ENCODE measurements at regions not wholly inside any gene's neighbourhood (a gene's known extent, or its start where the extent isn't known, plus 50 kb on each side); places are given as distances from the start of the nearest gene placed in this dataset.
A peak's percentile ranks its signal among the peaks of the same experiment; 100 is the strongest.

DNA sequence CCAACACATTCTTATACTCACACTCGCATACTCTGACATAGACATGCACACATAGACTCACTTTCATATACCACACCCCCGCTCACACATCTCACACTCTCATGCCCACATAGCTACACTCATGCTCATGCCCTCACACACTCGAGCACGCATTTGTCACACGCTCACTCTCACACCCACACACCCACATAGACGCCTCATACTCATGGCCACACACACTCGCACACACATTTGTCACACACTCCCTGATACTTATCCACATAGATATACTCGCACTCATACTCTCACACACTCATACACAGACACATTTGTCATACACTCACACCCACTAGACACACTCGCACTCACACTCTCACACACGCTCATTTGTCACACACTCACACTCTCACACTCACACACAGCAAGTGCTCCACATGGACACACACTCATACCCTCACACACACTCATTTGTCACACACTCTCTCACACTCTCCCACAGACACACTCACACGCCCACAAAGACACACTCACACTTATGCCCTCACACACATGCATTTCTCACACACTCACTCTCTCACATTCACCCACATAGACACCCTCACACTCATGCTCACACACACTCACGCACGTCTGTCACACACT, 50.9 kb downstream of the TNP1 start:
- DNase-seq (ENCODE audit: low spot score) = no peak

DNA sequence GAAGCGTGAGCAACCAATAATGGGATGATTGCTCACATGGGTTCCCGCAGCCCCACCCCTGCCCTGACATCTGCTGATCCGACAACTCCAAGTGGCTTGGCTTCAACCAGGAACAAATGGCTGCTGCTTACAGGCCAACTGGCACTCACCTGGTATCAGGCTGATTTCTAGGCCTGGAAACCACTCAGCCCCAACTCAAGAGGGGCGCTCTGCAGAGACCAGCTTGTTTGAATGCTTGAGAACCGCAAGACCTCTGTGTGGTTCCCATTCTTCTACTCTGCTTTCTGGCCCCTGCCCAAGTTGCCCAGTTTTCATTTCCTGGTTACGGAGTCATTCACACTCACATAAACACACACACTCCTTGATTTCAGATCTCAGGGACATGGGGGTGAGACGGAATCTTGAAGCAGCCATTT, 52.0 kb downstream of the TNP1 start:
- no peak for DNase-seq (ENCODE audit: low spot score)

DNA sequence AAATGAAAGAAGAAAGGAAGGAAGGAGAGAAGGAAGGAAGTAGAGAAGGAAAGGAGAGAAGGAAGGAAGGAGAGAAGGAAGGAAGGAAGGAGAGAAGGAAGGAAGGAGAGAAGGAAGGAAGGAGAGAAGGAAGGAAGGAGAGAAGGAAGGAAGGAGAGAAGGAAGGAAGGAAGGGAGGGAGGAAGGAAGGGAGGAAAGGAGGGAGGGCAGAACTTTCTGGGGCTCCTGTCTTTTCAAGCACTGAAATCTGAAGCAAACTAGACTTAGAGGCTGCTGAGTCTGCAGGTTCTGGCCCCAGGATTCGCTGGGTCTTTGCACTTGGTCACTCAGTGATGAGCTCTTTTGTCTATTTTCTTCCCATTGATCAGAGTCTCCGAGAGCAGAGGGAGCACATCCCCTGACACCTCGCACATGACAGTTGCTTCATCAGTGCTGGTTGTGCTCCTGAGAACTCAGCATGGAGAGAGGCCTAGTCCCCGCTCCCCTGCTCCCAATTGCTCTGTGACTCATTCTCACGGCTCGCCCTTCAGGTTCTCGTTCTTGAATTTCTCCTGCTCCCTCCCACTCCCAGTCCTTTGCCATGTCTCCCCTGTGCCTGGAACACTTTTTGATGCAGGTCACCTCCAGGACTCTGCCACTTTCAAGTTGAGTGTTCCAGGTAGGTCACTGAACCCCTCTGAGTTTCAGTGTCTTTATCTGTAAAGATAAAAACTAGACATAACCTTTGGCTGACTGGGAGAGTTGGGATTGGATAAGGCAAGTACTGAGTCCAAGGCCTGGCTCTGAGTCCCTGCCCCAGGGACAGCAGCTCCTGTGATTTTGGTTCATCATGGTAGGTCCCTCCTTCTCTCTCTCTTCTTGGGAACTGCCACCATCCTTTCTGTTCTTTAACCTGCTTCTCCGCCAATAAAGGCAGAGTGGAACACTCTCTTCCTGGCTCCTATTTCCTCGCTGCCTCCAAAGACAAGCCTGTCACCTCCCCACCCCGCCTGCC, 55.2 kb downstream of the TNP1 start:
- no peak for DNase-seq (ENCODE audit: low spot score)

DNA sequence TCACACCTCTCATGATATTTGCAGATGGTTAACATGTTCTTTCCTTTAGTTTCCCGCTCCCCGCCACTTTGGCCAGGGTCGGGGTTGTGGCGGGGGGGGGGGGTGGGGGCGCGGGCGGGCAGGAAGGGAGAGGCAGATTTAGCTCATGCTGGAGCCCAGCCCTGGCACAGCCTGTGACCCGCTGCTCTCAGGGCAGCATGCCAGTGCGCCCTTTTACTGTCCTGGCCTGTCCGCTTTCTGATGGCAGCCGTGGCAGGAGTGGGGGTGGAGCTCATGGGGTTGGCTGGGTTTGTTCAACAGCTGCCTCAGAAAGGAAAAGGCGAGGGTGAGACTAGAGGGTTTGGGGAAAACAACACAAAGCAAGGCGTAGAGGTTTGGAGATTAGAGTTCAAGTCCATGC, 56.1 kb downstream of the TNP1 start:
- no peak for DNase-seq (ENCODE audit: low spot score)

DNA sequence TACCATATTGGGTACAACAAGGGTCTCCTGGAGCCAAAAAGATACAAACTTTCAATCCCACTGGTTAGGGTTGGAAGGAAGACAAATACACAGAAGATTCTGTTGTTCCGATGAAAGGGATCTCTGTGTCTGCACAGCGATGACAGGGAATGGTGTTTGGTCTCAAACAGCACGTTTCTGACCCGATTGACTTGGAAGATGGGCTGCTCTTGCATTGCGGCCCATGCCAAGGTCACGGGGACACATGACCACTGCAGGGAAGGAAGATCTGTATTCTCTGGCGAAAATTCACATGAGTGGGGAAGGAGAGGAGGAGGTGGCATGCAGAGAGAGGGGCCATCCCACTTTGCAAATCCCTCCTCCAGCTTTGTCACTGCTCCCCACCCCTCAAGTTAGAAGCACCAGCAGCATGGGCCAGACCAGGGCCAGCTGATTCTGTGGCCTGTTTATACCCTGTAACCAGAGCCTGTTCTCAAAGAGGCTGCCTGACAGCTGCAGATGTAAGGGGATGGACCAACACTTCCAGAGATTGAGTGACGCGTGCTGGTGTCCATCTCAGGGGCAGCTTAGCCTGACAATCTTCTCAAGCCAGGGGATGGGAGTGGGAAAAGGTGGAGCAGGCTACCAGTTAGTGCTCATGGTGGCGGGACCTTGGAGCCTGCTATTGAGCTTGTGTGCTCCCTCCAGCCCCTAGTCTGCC, 57.2 kb downstream of the TNP1 start:
- no peak for DNase-seq (ENCODE audit: low spot score)

DNA sequence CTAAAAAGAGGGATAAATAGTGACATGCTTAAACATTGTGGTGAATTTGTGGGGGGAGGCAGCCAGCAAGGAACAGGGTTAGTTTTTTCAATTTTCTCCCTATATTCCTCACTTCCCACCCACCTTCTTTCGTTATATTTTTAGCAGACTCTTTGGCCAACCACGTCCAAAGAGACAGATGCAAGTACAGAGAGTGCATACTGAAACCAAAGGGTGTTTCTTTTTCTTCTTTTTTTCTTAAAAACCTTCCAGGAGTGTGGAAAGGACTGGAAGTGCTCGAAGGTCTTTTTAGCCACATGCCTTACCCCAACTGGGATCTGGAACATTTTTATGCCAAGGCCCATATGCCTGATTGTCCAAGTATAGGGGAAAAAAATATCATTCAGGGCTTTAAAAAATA, 59.0 kb downstream of the TNP1 start:
- DNase-seq (ENCODE audit: low spot score) = no peak

DNA sequence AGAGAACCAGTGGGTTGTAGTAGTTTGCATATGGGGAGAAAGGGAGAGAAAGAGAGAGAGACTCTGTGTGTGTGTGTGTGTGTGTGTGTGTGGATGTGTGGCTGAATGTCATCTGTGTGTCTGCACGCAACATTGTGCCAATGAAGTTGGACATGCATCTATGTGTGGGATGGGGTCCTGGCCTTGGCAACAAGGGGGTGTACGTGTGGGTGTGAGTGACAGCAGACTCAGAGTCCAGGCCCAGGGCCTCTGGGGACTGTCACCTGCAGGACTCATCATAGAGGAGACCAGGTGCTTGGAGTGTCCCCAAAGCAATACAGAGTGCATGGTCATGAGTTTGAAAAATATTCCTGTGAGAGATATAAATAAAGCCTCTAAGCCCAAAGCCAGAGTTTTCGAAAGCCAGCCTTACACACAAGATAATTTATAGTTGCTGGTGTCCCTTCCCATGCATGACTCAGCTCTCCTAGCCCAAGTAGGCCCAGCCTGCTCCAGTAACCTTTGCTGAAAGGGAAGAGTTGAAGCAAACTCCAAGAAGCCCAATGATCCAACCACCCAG, 59.9 kb downstream of the TNP1 start:
- DNase-seq (ENCODE audit: low spot score) = no peak

DNA sequence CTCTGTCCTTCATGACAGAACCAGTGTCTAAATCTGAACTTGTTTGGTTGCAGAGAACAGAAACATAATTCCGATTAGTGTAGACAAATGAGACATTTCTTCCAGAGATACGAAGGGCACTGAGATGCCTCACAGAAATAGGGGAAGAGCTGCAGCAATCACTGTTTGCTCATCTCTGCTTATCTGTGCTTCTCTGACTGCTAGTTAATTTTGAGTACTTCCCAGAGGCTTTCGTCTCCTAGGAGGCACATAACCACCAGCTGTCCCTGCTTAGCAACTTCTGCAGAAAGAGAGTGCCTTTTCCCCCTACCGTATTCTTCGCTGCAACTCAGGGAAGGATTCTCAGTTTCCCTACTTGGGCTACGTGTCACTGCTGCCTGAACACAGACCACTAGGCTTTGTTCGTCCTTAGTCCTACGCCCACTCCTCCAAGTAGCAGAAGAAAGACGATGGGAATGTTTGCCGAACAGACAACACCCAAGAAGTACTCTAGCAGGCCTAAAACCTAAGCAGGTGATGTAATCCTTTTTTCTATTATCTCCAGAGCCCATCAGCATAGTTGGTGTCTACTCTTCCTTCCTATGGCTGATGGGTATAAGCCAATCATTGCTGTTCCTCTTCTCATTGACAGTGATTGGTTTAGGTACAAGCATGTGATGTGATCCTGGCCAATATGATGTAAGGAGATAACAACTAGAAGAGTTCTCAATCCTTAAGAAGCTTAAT, 63.6 kb downstream of the TNP1 start:
- no peak for DNase-seq (ENCODE audit: low spot score)

DNA sequence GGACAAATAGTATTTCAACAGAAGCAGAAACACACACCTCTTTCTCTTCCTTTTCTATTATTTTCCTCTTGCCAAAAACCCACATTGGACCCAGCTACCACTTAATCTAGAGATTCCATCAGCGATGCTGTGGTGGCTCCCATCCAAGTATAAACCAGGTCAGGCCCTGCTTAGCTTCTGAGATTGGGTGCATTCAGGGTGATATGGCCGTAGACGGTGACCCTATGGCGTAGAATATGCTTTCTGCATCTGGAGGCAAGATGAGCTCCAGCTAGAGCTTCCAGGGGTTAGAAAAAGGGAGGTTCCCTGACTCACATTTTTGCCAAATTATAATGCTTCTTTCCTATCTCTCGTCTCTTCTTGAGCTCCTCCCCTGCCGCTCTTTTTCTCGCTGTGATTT, 66.5 kb downstream of the TNP1 start:
- DNase-seq (ENCODE audit: low spot score) = no peak

DNA sequence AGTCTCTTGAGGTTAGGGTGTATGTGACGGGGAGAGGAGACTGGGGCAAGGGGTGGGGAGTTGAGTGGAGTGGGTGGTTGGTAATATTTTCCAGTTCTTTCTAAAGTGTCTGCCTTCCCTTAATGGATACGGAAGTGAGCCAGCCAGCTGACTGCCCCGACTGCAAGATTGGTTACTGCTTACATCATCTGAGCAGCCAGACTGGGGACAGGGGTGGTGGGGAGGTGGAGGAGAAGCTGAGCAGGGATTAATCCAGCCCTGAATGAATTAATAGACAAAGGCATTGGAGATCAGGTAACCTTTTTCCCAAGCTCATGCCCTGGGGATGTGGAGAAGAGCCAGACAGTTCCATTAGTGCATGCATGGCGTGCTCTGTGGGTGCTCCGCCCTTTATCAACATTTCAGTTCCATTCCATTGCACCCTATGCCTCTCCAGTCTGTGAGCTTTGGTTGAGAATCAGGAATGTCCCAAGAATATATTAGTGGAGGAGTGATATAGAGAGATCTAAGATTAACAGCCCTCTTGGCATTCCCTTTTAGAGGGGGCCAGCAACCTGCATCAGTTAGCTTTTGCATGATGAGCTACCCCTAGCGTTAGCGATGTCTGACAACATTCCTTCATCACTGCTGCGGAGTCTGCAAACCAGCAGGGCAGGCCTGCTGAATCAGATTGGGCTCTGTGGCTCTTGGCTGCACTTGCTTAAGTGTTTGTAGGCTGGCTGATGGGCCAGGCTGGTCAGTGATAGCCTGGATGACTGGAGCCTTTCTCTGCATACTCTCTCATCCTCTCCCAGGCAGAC, 67.4 kb downstream of the TNP1 start:
- no peak for DNase-seq (ENCODE audit: low spot score)

DNA sequence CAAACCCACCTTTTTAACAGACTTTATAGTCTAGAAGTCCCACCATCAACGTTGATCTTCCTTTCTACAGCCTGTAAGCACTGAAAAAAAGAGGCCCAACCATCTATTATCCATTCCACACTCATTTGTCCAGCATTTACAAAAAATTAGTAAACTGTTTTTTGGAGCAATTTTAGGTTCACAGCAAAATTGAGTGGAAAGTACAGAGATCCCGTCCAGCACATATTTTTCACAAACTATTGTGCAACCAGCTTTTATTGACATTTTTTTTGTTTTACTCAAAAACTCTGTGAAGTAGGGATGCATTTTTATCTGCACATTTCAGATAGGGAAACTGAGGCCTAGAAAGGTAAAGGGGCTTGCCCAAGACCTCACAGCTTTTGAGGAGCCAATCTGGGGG, 68.6 kb downstream of the TNP1 start:
- DNase-seq (ENCODE audit: low spot score) = no peak

DNA sequence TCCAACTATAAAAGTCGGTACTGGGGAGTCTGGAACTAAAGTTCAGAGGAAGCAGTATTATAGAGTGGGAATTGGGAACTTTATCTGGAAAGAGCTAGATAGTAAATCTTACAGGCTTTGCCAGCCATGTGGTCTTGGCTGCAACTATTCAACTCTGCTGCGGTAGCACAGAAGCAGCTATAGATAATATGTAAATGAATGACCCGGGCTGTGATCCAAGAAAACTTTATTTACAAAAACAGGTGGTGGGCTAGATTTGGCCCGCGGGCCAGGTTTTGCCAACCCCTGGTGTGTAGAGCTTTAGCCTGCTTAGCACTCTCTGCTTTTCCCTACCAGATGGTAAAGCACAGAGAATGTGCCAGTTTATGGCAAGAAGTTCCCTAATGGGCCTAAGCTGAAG, 70.8 kb downstream of the TNP1 start:
- no peak for DNase-seq (ENCODE audit: low spot score)

DNA sequence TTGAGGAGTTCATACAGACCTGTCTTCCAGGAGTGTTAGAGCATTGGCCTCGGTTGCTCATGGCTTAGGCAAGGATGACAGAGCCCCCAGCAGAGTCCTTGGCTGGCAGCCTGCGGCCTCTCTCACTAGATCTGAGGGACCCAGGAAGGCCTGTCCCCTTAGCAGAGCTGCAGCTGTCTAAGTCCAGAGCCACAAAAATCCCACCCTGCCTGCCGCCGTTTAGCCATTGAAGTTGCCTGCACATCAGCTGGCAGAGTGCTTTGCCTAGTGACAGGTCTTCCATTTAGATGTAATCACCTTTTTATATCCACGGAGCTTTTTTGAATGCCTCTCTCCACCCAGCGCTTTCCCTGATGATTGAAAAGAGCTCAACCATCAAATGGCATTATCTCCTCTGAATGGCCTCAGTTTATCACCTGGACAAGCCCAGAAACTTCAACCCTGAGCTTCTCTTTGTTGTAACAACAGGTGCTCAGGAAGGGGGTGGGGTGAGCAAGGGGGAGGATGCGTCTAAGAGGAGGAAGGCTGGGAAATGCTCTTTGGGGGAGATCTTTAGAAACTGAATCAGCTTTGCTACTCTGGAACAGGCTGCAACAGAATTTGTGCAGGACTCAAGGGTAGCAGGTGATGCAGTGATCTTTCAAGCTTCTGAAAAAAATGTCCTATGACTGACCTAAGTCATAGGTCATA, 71.9 kb downstream of the TNP1 start:
- DNase-seq (ENCODE audit: low spot score) = no peak

DNA sequence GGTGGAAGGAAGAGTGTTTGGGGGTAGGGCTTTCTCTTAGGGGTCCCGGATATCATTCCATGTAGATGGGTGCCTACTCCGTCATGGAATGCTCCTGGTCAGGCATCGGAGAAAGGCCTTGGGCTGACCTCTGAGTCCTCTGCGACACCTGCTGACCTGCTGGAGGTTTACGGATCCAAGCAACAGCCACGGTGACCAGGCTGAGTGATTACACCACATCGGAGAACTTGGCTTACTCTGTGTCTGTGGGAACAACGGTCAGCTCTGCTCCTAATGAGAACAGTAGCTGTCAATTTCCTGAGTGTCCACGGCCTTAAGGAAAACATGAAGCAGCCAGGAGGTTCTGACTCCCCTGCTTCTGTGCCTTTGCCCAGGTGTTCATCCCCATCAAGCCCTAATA, 73.2 kb downstream of the TNP1 start:
- no peak for DNase-seq (ENCODE audit: low spot score)

DNA sequence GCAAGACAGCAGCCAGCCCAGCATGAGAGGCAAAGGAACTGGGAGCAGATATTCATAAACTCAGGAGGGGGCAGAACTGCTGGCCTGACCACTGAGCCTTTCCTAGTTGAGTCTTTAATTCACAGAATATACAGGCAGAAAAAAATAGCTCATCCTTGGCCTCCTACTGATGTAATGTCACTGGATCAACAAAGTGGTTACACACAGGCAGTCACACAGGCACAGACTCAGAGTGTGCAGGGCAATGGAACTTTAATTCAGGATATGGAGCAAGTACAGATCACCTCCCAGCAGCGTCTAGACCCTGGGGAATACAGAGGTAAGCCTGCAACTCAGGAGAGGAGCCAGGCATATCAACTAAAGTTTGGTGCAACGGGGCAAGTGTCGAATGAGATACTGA, 75.4 kb downstream of the TNP1 start:
- no peak for DNase-seq (ENCODE audit: low spot score)

DNA sequence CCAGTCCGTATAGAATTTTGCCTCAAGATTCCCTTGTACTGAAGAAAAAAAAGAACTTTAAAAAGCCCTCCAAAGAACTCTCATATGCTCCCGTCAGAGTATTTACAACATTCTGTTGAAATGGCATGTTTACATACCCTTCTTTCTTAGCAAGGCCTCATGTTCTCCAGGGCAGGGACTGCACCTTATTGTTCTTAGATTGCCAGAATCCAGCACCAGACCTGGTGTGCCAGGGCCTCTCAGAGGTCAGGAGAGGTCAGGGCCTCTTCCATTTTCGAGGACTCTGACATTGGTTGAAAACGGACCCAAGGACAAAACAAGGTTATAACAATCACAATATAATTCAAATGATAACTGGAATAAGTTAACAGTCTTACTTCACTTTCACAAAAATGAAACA, 78.2 kb downstream of the TNP1 start:
- no peak for DNase-seq (ENCODE audit: low spot score)

DNA sequence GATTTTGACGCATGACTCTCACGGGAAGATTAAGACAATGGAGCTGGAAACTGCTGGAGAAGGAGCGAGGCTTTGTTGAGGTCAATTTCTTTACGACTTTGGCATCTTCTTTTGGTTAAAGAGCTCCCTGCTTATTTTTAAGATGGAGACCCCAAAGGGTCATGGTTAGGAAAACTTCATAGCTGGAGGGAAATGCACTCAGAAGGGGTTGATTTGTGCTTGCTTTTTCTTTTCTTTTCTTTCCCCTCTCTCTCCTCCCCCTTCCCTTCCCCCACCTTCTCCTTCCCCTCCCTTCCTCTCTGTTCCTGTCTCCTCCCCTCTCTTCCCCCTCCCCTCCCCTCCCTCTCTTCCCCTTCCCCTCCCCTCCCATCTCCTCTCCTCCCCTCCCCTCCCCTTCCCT, 79.0 kb downstream of the TNP1 start:
- DNase-seq (ENCODE audit: low spot score) = no peak

DNA sequence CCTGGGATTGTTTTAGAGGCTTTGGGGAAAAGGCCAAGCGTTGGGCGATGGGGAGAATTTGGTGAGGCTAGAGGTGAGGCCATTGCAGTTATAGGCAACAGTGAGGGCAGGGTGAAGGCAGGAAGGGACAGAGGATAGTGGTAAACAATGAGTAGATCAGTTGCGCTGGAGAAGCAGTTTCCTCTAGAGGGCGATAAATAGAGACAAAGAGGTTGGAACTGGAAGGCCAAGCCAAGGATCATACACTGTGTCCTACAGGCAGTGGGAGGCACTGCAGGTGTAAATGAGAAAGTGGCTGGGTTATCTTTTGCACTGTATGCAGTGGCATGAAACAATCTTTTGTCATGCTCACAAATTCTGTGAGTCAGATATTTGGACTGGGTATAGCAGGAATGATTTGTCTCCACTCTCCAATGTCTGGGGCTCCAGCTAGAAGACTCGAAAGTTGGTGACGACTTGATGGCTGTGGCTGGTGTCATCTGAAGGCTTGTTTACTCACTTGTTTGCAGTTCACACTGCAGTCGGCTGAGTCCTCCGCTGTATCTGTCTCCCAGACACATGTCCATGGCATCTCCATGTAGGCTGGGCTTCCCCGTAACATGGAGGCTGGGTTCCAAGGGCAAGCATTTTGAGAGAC, 82.1 kb downstream of the TNP1 start:
- peak; percentile 78 for DNase-seq (ENCODE audit: low spot score)

DNA sequence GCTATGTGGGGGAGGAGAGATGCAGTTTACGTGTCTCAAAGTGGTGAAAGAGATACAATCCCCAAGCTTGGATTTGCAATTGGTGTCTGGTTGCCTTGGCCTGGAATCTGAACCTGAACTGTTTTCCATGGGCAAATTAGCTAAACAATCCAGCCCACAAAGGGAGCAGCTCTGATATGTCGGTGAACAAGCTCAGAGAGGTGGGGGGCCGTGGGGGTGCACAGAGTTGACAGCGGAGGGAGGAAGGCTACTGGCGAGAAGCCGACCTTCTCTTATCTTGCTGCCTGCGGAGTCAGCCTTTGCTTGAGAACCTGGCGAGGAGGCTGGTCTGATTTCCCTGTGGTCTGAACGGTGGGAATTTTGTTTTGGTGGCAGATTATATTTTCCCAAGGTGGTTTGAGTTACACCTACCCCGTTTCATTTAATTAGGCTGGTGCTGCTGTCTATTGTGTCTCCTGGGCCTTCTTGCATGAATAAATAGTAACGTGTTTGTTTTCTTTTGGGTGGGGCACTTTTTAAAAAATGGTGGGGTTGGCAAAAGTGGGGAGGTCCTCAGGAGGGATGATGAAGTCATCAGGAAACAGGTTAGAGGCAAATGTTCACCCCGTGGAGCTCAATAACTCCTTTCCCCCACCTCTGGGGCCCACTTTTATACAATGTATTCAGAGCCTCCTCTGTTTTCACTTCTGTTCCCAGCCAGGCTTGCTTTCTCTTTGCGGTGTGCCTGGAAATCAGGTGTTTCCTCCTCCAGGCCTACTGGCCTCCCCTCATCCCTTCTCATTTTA, 80.9 kb upstream of the IGFBP5 start:
- no peak for DNase-seq (ENCODE audit: low spot score)
